SU-DHL-6 (cell line): ENCODE measurements at regions not wholly inside any gene's neighbourhood (a gene's known extent, or its start where the extent isn't known, plus 50 kb on each side); places are given as distances from the start of the nearest gene placed in this dataset.

Experiments
- CTCF ChIP-seq: fragments of 200-600 bp; sonication (generic); IDR thresholded peaks from one replicate; pipeline ENCODE4 v1.5.1; 2017; ENCODE audit warnings: antibody characterized with exemption, mild to moderate bottlenecking, low read length, moderate library complexity; ENCODE audit not compliant: insufficient read depth, poor library complexity, severe bottlenecking
- EZH2phosphoT487 ChIP-seq: fragments of 200-600 bp; sonication (generic), shearing (Covaris generic); conservative IDR thresholded peaks from 2 replicates; pipeline ENCODE4 v1.6.1; 2018; ENCODE audit warnings: mild to moderate bottlenecking, antibody characterized with exemption, low read length, moderate library complexity, mixed read lengths

GRCh38 chr1:115531631-115532264, 110.0 kb upstream of the VANGL1 start:
- no peak for TF ChIP-seq CTCF
- no peak for TF ChIP-seq EZH2phosphoT487
